ENCODE measurements at regions not wholly inside any gene's neighbourhood (a gene's known extent, or its start where the extent isn't known, plus 50 kb on each side); places are given as distances from the start of the nearest gene placed in this dataset.

DNA sequence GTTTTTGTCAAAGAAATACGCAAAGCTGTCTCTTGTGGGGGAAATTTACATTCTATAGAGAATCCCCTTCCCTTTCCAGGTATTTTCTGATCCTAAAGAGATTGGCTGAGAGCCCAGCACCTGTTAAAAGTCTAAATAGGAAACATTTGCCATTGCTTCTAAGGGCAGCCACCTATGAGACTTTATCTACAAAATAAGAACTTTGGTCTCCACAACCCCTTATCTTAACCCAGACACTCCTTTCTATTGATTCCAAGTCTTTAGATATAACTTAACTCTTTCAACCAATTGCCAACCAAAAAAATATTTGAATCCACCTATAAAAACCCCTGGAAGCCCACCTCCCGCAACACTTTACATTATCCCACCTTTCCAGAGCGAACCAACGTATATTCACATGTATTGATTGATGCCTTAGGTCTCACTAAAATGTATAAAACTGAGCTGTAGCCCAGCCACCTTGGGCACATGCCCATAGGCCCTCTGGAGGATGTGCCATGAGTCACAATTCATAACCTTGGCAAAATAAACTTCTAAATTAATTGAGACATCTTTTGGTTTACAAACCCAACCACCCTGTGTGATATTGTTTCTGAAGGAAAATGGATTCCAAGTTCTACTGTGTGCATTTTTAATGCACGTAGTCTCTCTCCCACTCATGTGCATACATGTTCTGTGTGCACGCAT lies 211.4 kb downstream of the GAS1 start:
- Histone ChIP-seq H3K4me2 (ENCODE audit: low read length) (no peak overlapping the region), H3K27me3 (ENCODE audit: control insufficient read depth, low read length) (no peaks in the 10 kb centered on the region), H3K4me3 (ENCODE audit: low read length) (no peak overlapping the region), H3K4me1 (ENCODE audit: control insufficient read depth, low read length) (no peaks in the 10 kb centered on the region), H3K9me3 (ENCODE audit: control insufficient read depth, insufficient read depth, low read length) (no peaks in the 10 kb centered on the region), H4K20me1 (ENCODE audit: control insufficient read depth, insufficient read depth, low read depth, low read length) (no peaks in the 10 kb centered on the region), H3K9me2 (replicated peaks; ENCODE audit: control insufficient read depth, low read length) (no peaks in the 10 kb centered on the region), H3K27ac (ENCODE audit: low read depth, low read length) (no peak overlapping the region), H3K36me3 (ENCODE audit: control insufficient read depth, low read length) (no peaks in the 10 kb centered on the region), H3F3A (ENCODE audit: control insufficient read depth, insufficient read depth) (no peaks in the 10 kb centered on the region), H3K79me2 (ENCODE audit: control insufficient read depth, low read length) (no peaks in the 10 kb centered on the region)
- TF ChIP-seq EZH2phosphoT487 (IDR thresholded peaks at IDR 0.05; ENCODE audit: borderline replicate concordance, low read length) (no peak), CTCF (IDR thresholded peaks at IDR 0.05; ENCODE audit: low read depth, low read length, poor library complexity, severe bottlenecking) (no peak)

DNA sequence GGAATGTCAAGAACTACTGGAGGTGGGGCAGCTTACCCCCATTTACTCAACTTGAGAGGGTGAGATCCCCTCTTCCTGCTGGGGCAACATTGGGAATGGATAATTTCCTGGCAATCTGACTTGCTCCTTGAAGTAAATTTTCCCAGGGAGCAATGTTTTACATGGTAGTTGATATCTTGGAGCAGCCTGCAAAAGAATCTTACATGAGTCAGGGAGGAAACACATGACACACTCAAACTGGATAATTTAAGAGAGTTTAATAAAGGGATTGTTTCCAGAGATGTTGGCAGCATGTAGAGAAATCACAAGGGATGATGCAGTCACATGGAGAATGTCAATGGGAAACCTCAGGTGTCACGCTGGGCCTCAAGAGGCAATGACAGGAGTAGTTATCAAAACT lies 212.5 kb downstream of the GAS1 start:
- H4K20me1 ChIP-seq (ENCODE audit: control insufficient read depth, insufficient read depth, low read depth, low read length) = no peaks in the 10 kb centered on the region
- no peaks in the 10 kb centered on the region for H3K79me2 ChIP-seq (ENCODE audit: control insufficient read depth, low read length)
- H3K9me3 ChIP-seq (ENCODE audit: control insufficient read depth, insufficient read depth, low read length) = no peaks in the 10 kb centered on the region
- H3K9me2 ChIP-seq (replicated peaks; ENCODE audit: control insufficient read depth, low read length) = no peaks in the 10 kb centered on the region
- H3K4me3 ChIP-seq (ENCODE audit: low read length) = no peak overlapping the region
- TF ChIP-seq CTCF (IDR thresholded peaks at IDR 0.05; ENCODE audit: low read depth, low read length, poor library complexity, severe bottlenecking) (no peak), EZH2phosphoT487 (IDR thresholded peaks at IDR 0.05; ENCODE audit: borderline replicate concordance, low read length) (no peak)
- H3K4me2 ChIP-seq (ENCODE audit: low read length) = no peak overlapping the region
- H3F3A ChIP-seq (ENCODE audit: control insufficient read depth, insufficient read depth) = no peaks in the 10 kb centered on the region
- no peak overlapping the region for H3K27ac ChIP-seq (ENCODE audit: low read depth, low read length)
- no peaks in the 10 kb centered on the region for H3K27me3 ChIP-seq (ENCODE audit: control insufficient read depth, low read length)
- no peaks in the 10 kb centered on the region for H3K4me1 ChIP-seq (ENCODE audit: control insufficient read depth, low read length)
- H3K36me3 ChIP-seq (ENCODE audit: control insufficient read depth, low read length) = no peaks in the 10 kb centered on the region

DNA sequence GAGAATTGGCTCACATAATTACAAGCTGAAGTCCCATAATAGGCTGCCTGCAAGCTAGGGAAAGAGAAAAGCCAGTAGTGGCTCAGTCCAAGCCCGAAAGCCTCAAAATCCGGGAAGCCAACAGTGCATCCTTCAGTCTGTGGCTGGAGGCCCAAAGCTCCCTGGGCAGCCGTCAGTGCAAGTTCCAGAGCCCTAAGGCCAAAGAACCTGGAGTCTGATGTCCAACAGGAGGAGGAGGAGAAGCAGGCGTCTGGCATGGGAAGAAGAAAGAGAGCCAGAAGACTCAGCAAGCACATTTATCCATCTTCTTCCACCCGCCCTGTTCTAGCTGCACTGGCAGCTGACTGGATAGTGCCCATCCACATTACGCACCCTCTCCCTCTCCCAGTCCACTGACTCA lies 213.4 kb downstream of the GAS1 start:
- H3K9me3 ChIP-seq (ENCODE audit: control insufficient read depth, insufficient read depth, low read length) = no peaks in the 10 kb centered on the region
- H3K27ac ChIP-seq (ENCODE audit: low read depth, low read length) = no peak overlapping the region
- no peak overlapping the region for H3K4me3 ChIP-seq (ENCODE audit: low read length)
- no peaks in the 10 kb centered on the region for H3F3A ChIP-seq (ENCODE audit: control insufficient read depth, insufficient read depth)
- no peak for TF ChIP-seq EZH2phosphoT487 (IDR thresholded peaks at IDR 0.05; ENCODE audit: borderline replicate concordance, low read length)
- no peak for TF ChIP-seq CTCF (IDR thresholded peaks at IDR 0.05; ENCODE audit: low read depth, low read length, poor library complexity, severe bottlenecking)
- H3K36me3 ChIP-seq (ENCODE audit: control insufficient read depth, low read length) = no peaks in the 10 kb centered on the region
- no peaks in the 10 kb centered on the region for H3K79me2 ChIP-seq (ENCODE audit: control insufficient read depth, low read length)
- H3K4me1 ChIP-seq (ENCODE audit: control insufficient read depth, low read length) = no peaks in the 10 kb centered on the region
- no peaks in the 10 kb centered on the region for H3K9me2 ChIP-seq (replicated peaks; ENCODE audit: control insufficient read depth, low read length)
- no peaks in the 10 kb centered on the region for H3K27me3 ChIP-seq (ENCODE audit: control insufficient read depth, low read length)
- H4K20me1 ChIP-seq (ENCODE audit: control insufficient read depth, insufficient read depth, low read depth, low read length) = no peaks in the 10 kb centered on the region
- no peak overlapping the region for H3K4me2 ChIP-seq (ENCODE audit: low read length)

Data from DOHH2 (cell line).